ENCODE measurements at regions not wholly inside any gene's neighbourhood (a gene's known extent, or its start where the extent isn't known, plus 50 kb on each side); places are given as distances from the start of the nearest gene placed in this dataset.
A peak's percentile ranks its signal among the peaks of the same experiment; 100 is the strongest.

DNA sequence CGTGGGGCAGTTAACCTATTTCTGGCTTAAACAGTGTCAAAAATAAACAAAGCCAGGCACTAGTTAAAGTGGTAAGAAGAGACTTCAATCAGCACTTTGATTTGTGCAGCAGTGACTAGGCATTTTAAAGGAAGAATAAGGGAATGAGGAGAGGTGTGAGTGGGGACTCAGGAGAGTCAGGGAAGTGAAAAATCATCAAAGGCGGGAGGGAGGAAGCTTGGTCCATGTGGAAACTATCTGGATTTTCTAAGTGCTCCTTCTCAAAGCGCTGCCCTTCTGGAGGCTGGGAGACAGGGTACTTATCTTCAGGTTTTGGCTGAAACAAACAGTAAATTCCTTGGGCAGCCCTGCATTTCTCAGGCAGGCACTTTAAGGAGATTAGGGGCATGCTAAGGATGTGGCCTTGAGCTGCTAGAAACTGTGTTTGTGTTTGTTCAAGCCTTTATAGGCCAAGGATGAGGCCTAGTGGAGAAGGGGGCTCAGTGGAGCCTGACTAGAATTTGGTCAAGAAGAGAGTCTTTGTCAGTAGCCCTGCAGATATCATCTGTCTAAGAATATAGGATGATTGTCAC, 486.5 kb downstream of the SIPA1L2 start:
- WGBS (ENCODE audit: insufficient coverage, low coverage, missing lambda C conversion rate) = 0% methylated on average over 3 of the region's 3 CpGs
- TF ChIP-seq MAFG (tag; conservative IDR thresholded peaks at IDR 0.05) (0 out of 2 replicates have a peak, but pooled peaks have one; percentile 10), HLTF (IDR thresholded peaks at IDR 0.05) (no peak)
- intact Hi-C loops (cut with micrococcal nuclease) = no loop called here
- Histone ChIP-seq H4K20me1 (replicated peaks; ENCODE audit: control insufficient read depth, insufficient read depth, low read length) (no peaks in the 10 kb centered on the region), H3K79me2 (ENCODE audit: control insufficient read depth, insufficient read depth, low read length) (no peaks in the 10 kb centered on the region), H3K9ac (ENCODE audit: insufficient read depth in 1 of 2, low read depth in 2 of 2, low read length in 2 of 2) (no peak overlapping the region), H3K4me1 (replicated peaks in 1 of 2; ENCODE audit: control insufficient read depth in 2 of 2, insufficient read depth in 2 of 2, low read length in 2 of 2) (no peaks in the 10 kb centered on the region), H3K4me2 (ENCODE audit: insufficient read depth, low read length) (no peak overlapping the region), H3K9me1 (ENCODE audit: control insufficient read depth, insufficient read depth, low read length) (no peaks in the 10 kb centered on the region), H3K9me3 (replicated peaks; ENCODE audit: control insufficient read depth, insufficient read depth, low read depth, low read length) (no peaks in the 10 kb centered on the region; the same call in 1 of the 2 replicates), H3K4me3 (no peak overlapping the region), H3K36me3 (ENCODE audit: control insufficient read depth, insufficient read depth, low read length) (no peaks in the 10 kb centered on the region), H3K27ac (ENCODE audit: extremely low read depth, low read depth, low read length) (no peak overlapping the region), H3K27me3 (ENCODE audit: control insufficient read depth in 2 of 2, insufficient read depth in 2 of 2, low read length in 2 of 2) (no peaks in the 10 kb centered on the region), H2AFZ (ENCODE audit: low read depth, low read length) (no peak overlapping the region)
- ChIA-PET CTCF (ENCODE audit: low intra/inter-chr PET ratio) (no interaction called here), POLR2A (no interaction called here)
- FAIRE-seq (no peak), DNase-seq (ENCODE audit: extremely low read depth in 1 of 4, low spot score in 3 of 4) (no peak), ATAC-seq (no peak)
- no TSS peak for BruUV-seq (replicated peaks)
- in situ Hi-C loops (cut with MboI) = no loop called here

DNA sequence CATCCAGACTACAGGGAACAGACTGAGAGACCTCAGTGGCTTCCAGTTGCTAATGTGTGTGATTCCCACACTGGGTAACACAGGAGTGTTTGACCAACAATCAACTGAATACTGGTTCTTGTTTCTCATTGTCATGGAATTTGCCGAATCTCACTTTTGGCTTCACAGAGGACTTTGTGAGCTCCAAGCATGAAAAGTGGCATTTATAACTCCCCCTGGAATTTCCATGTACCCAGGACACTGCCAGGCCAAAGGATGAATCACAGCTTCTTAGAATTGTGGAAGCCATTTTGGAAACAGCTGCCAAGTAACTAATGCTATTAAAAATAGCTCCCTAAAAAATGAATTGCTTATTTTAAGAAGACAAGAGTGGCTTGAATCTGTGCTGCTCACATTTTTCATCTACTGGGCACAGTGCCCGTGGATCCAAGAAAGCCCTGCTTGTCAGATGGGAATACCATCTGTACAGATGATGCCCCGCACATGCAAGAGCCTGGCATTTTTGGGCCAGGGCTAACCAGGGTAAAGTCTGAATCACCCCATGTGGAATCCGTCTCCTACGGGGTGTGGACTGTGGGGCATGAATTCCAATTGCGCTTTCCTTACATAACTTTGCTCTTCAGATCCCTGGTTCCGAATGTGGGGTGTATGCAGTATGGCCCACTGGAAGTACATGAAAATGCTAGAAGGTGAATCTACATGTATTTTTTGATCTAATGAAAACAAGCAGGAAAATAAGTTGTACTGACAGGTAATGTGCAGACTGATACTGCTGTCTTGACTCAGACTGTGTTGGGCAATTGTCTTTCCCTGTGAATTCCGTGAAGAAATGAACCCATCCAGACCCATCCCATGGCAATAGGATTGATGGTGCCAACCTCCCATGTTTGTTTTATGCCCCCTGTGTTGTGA, 487.3 kb downstream of the SIPA1L2 start:
- Histone ChIP-seq H3K4me2 (ENCODE audit: insufficient read depth, low read length) (no peak overlapping the region), H3K27me3 (ENCODE audit: control insufficient read depth in 2 of 2, insufficient read depth in 2 of 2, low read length in 2 of 2) (no peaks in the 10 kb centered on the region), H3K4me3 (no peak overlapping the region), H3K4me1 (replicated peaks in 1 of 2; ENCODE audit: control insufficient read depth in 2 of 2, insufficient read depth in 2 of 2, low read length in 2 of 2) (no peaks in the 10 kb centered on the region), H3K27ac (ENCODE audit: extremely low read depth, low read depth, low read length) (no peak overlapping the region), H3K79me2 (ENCODE audit: control insufficient read depth, insufficient read depth, low read length) (no peaks in the 10 kb centered on the region), H4K20me1 (replicated peaks; ENCODE audit: control insufficient read depth, insufficient read depth, low read length) (no peaks in the 10 kb centered on the region), H2AFZ (ENCODE audit: low read depth, low read length) (no peak overlapping the region), H3K36me3 (ENCODE audit: control insufficient read depth, insufficient read depth, low read length) (no peaks in the 10 kb centered on the region), H3K9me3 (replicated peaks; ENCODE audit: control insufficient read depth, insufficient read depth, low read depth, low read length) (no peaks in the 10 kb centered on the region; the same call in 1 of the 2 replicates), H3K9ac (ENCODE audit: insufficient read depth in 1 of 2, low read depth in 2 of 2, low read length in 2 of 2) (no peak overlapping the region), H3K9me1 (ENCODE audit: control insufficient read depth, insufficient read depth, low read length) (no peaks in the 10 kb centered on the region)
- ATAC-seq (no peak), DNase-seq (ENCODE audit: extremely low read depth in 1 of 4, low spot score in 3 of 4) (no peak), FAIRE-seq (no peak)
- ChIA-PET CTCF (ENCODE audit: low intra/inter-chr PET ratio) (no interaction called here), POLR2A (no interaction called here)
- no TSS peak for BruUV-seq (replicated peaks)
- intact Hi-C loops (cut with micrococcal nuclease) (no loop called here), in situ Hi-C loops (cut with MboI) (no loop called here)
- 0% methylated on average over 8 of the region's 8 CpGs for WGBS (ENCODE audit: insufficient coverage, low coverage, missing lambda C conversion rate)
- TF ChIP-seq ZNF274 (IDR thresholded peaks at IDR 0.05; ENCODE audit: borderline replicate concordance, low read depth, low read length) (no peak), ZBTB7A (IDR thresholded peaks at IDR 0.05; ENCODE audit: borderline replicate concordance, control insufficient read depth, low read depth, low read length) (no peak), MCM7 (IDR thresholded peaks at IDR 0.05) (no peak), SNRNP70 (optimal IDR thresholded peaks at IDR 0.05; ENCODE audit: low read depth, low read length) (no peak), POLR2A (conservative IDR thresholded peaks at IDR 0.05) (no peak), ZNF589 (CRISPR knock-in tag; IDR thresholded peaks at IDR 0.05; ENCODE audit: low read depth) (no peak), PURB (CRISPR knock-in tag; IDR thresholded peaks at IDR 0.05; ENCODE audit: low read depth) (no peak), ZNF121 (CRISPR knock-in tag; conservative IDR thresholded peaks at IDR 0.05) (no peak), NR2C1 (IDR thresholded peaks at IDR 0.05) (no peak), NR2C1 (tag; IDR thresholded peaks at IDR 0.05) (no peak), TBL1XR1 (IDR thresholded peaks at IDR 0.05; ENCODE audit: low read length in 2 of 2) (no peak), SIRT6 (IDR thresholded peaks at IDR 0.05; ENCODE audit: low read depth, low read length) (no peak), CAMTA2 (CRISPR knock-in tag; conservative IDR thresholded peaks at IDR 0.05) (no peak), CHD2 (IDR thresholded peaks at IDR 0.05; ENCODE audit: low read depth, low read length) (no peak)
- TF ChIP-seq, protein P1, sequence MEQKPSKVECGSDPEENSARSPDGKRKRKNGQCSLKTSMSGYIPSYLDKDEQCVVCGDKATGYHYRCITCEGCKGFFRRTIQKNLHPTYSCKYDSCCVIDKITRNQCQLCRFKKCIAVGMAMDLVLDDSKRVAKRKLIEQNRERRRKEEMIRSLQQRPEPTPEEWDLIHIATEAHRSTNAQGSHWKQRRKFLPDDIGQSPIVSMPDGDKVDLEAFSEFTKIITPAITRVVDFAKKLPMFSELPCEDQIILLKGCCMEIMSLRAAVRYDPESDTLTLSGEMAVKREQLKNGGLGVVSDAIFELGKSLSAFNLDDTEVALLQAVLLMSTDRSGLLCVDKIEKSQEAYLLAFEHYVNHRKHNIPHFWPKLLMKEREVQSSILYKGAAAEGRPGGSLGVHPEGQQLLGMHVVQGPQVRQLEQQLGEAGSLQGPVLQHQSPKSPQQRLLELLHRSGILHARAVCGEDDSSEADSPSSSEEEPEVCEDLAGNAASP (IDR thresholded peaks at IDR 0.05) = no peak

Measured in K562 (cell line).